Transverse colon (tissue), 4 donors: ENCODE measurements at regions not wholly inside any gene's neighbourhood (a gene's known extent, or its start where the extent isn't known, plus 50 kb on each side); places are given as distances from the start of the nearest gene placed in this dataset.

ENCODE experiments used
- DNase-seq: peaks from one replicate; pipeline ENCODE4 v3.0.0-alpha.2; 2019
- H3K27ac ChIP-seq, 4 donors: fragments of 200-600 bp; sonication (generic); 2 replicates each; pipeline ENCODE4 v1.5.1; 2016 to 2018; ENCODE audit warnings: inconsistent platforms in 4 of 4
- H3K27me3 ChIP-seq: fragments of 200-600 bp; sonication (generic); 2 replicates; pipeline ENCODE4 v1.5.1; 2017; ENCODE audit warnings: inconsistent platforms
- H3K36me3 ChIP-seq, 4 donors: fragments of 200-600 bp; sonication (generic); 2 replicates each; pipeline ENCODE4 v1.5.1; 2017 to 2019; ENCODE audit warnings: inconsistent platforms in 4 of 4
- H3K4me1 ChIP-seq, 4 donors: fragments of 200-600 bp; sonication (generic); 2 replicates each; pipeline ENCODE4 v1.5.1; 2017 to 2020; ENCODE audit warnings: inconsistent platforms in 4 of 4
- H3K4me3 ChIP-seq, 4 donors: fragments of 200-600 bp; sonication (generic); 1 replicate in 1 of 4; 2 replicates in 3 of 4; pipeline versions ENCODE4 v1.5.1 to v1.6.1; 2017 to 2019; ENCODE audit warnings: inconsistent platforms in 4 of 4
- H3K9me3 ChIP-seq, 2 donors: fragments of 200-600 bp; sonication (generic); 2 replicates each; pipeline ENCODE4 v1.5.1; 2017 to 2019; ENCODE audit warnings: inconsistent platforms in 2 of 2
- CTCF ChIP-seq, 5 experiments: fragments of 200-600 bp in 3 of 5; fragments of 450-650 bp in 2 of 5; sonication (generic) in 3 of 5; IDR thresholded peaks; 1 replicate in 2 of 5; 2 replicates in 3 of 5; pipeline ENCODE4 v1.5.1; 2016 to 2017; ENCODE audit warnings: antibody characterized with exemption in 5 of 5, inconsistent platforms in 3 of 5, mild to moderate bottlenecking in 2 of 5, moderate library complexity in 1 of 5
- EP300 ChIP-seq: sonication (generic); formaldehyde crosslinking; IDR thresholded peaks from one replicate; pipeline ENCODE4 v1.6.1; 2017; ENCODE audit warnings: antibody characterized with exemption, low read depth
- POLR2A ChIP-seq: fragments of 450-650 bp; IDR thresholded peaks from one replicate; pipeline ENCODE4 v1.6.1; 2016; ENCODE audit warnings: antibody characterized with exemption, mild to moderate bottlenecking, moderate library complexity
- POLR2AphosphoS5 ChIP-seq, 3 donors: sonication (generic); formaldehyde crosslinking; IDR thresholded peaks; one replicate each; pipeline ENCODE4 v1.6.1; 2016; ENCODE audit warnings: antibody characterized with exemption in 3 of 3
- WGBS, 2 donors: methylation state at CpG; one replicate each; pipeline ENCODE4 v1.1.5; 2018; ENCODE audit warnings: low coverage in 1 of 2; 5-methylcytosine and 5-hydroxymethylcytosine counted together
- in situ Hi-C, 4 donors: fragments of 200-750 bp; cut with MboI; loops; one replicate each; pipeline versions ENCODE4 v1.15.0 to v1.15.1; 2017; ENCODE audit warnings: low sequenced_read_pairs in 3 of 4, low pct_ligation_motif_present in 1 of 4, low pct_unique_long_range_greater_than_20kb in 1 of 4
- intact Hi-C: fragments of 100-400 bp; cut with DNase I; formaldehyde crosslinking; loops from one replicate; pipeline ENCODE4 v1.15.1; 2023; ENCODE audit warnings: low total_unique reads

- no peak overlapping the region for H3K4me3 ChIP-seq
- H3K27me3 ChIP-seq, result no peaks in the 10 kb centered on the region
- TF ChIP-seq CTCF (IDR thresholded peaks at IDR 0.05) (no peak), POLR2A (no peak), EP300 (no peak), POLR2AphosphoS5 (IDR thresholded peaks at IDR 0.05) (no peak)
- no peak overlapping the region for H3K27ac ChIP-seq
- WGBS, 2 donors, result 66 to 68% methylated on average over 9 to 13 of the region's 13 CpGs
- in situ Hi-C loops, result no loop called here
- no peak for DNase-seq
- H3K4me1 ChIP-seq, result peaks cover 0 to 8% (median 0%) of the 10 kb centered on the region in 4 donors
- H3K9me3 ChIP-seq, result no peaks in the 10 kb centered on the region
- H3K36me3 ChIP-seq, result no peaks in the 10 kb centered on the region
- intact Hi-C loops, result no loop called here
Measured at GRCh38 chr13:112181336-112182067, 114.6 kb downstream of the SOX1 start.

GRCh38 chr13:112182251-112182650, 115.3 kb downstream of the SOX1 start:
- Histone ChIP-seq H3K36me3 (no peaks in the 10 kb centered on the region), H3K27me3 (no peaks in the 10 kb centered on the region), H3K4me3 (no peak overlapping the region), H3K4me1 (peaks cover 0 to 7% (median 0%) of the 10 kb centered on the region in 4 donors), H3K9me3 (no peaks in the 10 kb centered on the region), H3K27ac (no peak overlapping the region)
- 83 to 100% methylated on average over 1 to 11 of the region's 11 CpGs for WGBS, 2 donors
- no peak for DNase-seq
- intact Hi-C loops, result no loop called here
- in situ Hi-C loops, result no loop called here
- TF ChIP-seq CTCF (IDR thresholded peaks at IDR 0.05) (no peak), EP300 (no peak)

- WGBS, 2 donors, result 76 to 100% methylated on average over 1 to 23 of the region's 24 CpGs
- TF ChIP-seq POLR2A, result no peak
- TF ChIP-seq CTCF (IDR thresholded peaks at IDR 0.05), result no peak
- TF ChIP-seq POLR2AphosphoS5 (IDR thresholded peaks at IDR 0.05), result no peak
- no peak for TF ChIP-seq EP300
- H3K27ac ChIP-seq, result no peak overlapping the region
- no peaks in the 10 kb centered on the region for H3K9me3 ChIP-seq
- intact Hi-C loops, result no loop called here
- no peaks in the 10 kb centered on the region for H3K36me3 ChIP-seq
- H3K4me3 ChIP-seq, result no peak overlapping the region
- in situ Hi-C loops, result no loop called here
- no peaks in the 10 kb centered on the region for H3K27me3 ChIP-seq
- no peak for DNase-seq
- H3K4me1 ChIP-seq, result no peaks in the 10 kb centered on the region
Measured at GRCh38 chr13:112182846-112183531, 116.0 kb downstream of the SOX1 start.

- no peak for DNase-seq
- no peaks in the 10 kb centered on the region for H3K36me3 ChIP-seq
- 76 to 100% methylated on average over 1 to 24 of the region's 24 CpGs for WGBS, 2 donors
- no peaks in the 10 kb centered on the region for H3K27me3 ChIP-seq
- TF ChIP-seq EP300 (no peak), CTCF (IDR thresholded peaks at IDR 0.05) (no peak), POLR2A (no peak), POLR2AphosphoS5 (IDR thresholded peaks at IDR 0.05) (no peak)
- in situ Hi-C loops, result no loop called here
- H3K27ac ChIP-seq, result no peak overlapping the region
- intact Hi-C loops, result no loop called here
- H3K4me1 ChIP-seq, result no peaks in the 10 kb centered on the region
- H3K4me3 ChIP-seq, result no peak overlapping the region
- no peaks in the 10 kb centered on the region for H3K9me3 ChIP-seq
Measured at GRCh38 chr13:112183532-112184090, 116.7 kb downstream of the SOX1 start.
